ENCODE measurements at regions not wholly inside any gene's neighbourhood (a gene's known extent, or its start where the extent isn't known, plus 50 kb on each side); places are given as distances from the start of the nearest gene placed in this dataset.

DNA sequence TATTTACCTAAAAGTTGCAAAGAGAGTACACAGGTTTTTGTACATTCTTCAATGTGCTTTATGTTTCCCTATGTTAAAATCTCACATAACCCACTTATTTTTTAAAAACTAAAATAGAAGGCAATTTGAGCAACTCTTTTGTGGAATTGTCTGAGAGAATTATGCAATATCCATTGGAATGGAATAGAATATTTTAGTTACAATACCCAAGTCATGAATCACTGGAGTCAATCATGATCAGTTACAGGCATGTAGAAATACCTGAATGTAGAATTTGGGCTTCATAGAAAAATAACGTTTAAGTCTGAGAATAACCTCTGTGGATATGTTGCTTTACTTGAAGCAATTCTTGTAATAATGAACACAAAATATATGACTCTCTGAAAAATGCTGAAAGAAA, 143.3 kb downstream of the FGF10 start:
- FAIRE-seq (no peak), DNase-seq (ENCODE audit: low read depth, low spot score) (no peak)
- no peaks in the 10 kb centered on the region for H4K20me1 ChIP-seq (ENCODE audit: control insufficient read depth, extremely low read depth, insufficient read depth, low read length)
- no peaks in the 10 kb centered on the region for H3K9me3 ChIP-seq (ENCODE audit: control insufficient read depth, low read depth, low read length)
- no peak overlapping the region for H2AFZ ChIP-seq (ENCODE audit: control insufficient read depth, low read length)
- H3K9me1 ChIP-seq (ENCODE audit: control insufficient read depth, extremely low read depth, insufficient read depth, low read length) = no peaks in the 10 kb centered on the region
- H3K79me2 ChIP-seq (ENCODE audit: control insufficient read depth, insufficient read depth, low read length) = no peaks in the 10 kb centered on the region
- TF ChIP-seq, protein P1, sequence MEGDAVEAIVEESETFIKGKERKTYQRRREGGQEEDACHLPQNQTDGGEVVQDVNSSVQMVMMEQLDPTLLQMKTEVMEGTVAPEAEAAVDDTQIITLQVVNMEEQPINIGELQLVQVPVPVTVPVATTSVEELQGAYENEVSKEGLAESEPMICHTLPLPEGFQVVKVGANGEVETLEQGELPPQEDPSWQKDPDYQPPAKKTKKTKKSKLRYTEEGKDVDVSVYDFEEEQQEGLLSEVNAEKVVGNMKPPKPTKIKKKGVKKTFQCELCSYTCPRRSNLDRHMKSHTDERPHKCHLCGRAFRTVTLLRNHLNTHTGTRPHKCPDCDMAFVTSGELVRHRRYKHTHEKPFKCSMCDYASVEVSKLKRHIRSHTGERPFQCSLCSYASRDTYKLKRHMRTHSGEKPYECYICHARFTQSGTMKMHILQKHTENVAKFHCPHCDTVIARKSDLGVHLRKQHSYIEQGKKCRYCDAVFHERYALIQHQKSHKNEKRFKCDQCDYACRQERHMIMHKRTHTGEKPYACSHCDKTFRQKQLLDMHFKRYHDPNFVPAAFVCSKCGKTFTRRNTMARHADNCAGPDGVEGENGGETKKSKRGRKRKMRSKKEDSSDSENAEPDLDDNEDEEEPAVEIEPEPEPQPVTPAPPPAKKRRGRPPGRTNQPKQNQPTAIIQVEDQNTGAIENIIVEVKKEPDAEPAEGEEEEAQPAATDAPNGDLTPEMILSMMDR (optimal IDR thresholded peaks at IDR 0.05 in 1 of 3, IDR thresholded peaks at IDR 0.05 in 1 of 3, conservative IDR thresholded peaks at IDR 0.05 in 1 of 3; ENCODE audit: extremely low read depth in 1 of 3, insufficient read depth in 2 of 3, low read length in 3 of 3) = no peak
- TF ChIP-seq EZH2 (IDR thresholded peaks at IDR 0.05; ENCODE audit: low read length) = no peak
- H3K27me3 ChIP-seq (ENCODE audit: control insufficient read depth, extremely low read depth, insufficient read depth, low read length) = no peaks in the 10 kb centered on the region
- H3K4me2 ChIP-seq (ENCODE audit: control insufficient read depth, extremely low read depth, insufficient read depth, low read depth, low read length) = no peak overlapping the region
- H3K4me3 ChIP-seq (ENCODE audit: control insufficient read depth in 2 of 3, extremely low read depth in 1 of 3, insufficient read depth in 2 of 3, low read depth in 1 of 3, low read length in 3 of 3) = no peak overlapping the region
- no peak overlapping the region for H3K9ac ChIP-seq (ENCODE audit: control insufficient read depth, extremely low read depth, insufficient read depth, low read length)
- no peak overlapping the region for H3K27ac ChIP-seq (ENCODE audit: control insufficient read depth, insufficient read depth, low read length)
- no peaks in the 10 kb centered on the region for H3K36me3 ChIP-seq (ENCODE audit: control insufficient read depth in 2 of 2, extremely low read depth in 1 of 2, insufficient read depth in 2 of 2, low read length in 2 of 2)
- dilution Hi-C loops (cut with MboI; ENCODE audit: extremely low pct_ligation_motif_present, low sequenced_read_pairs) = no loop called here
- H3K4me1 ChIP-seq (ENCODE audit: control insufficient read depth, extremely low read depth, insufficient read depth, low read length) = no peaks in the 10 kb centered on the region

DNA sequence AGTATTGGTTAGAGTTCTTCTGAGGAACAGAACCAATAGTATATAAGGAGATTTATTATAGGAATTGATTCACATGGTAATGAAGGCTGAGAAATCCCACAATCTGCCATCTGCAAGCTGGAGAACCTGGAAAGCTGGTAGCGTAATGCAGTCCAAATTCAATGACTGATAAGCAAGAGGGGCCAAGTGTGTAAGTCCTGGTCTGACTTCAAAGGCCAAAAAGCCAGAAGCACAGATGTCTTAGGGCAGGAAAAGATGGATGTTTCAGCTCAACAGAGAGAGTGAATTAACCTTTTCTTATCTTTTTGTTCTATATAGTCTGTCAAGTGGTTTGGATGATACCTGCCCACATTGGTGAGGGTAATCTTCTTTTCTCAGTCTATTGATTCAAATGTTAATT, 146.4 kb downstream of the FGF10 start:
- Histone ChIP-seq H2AFZ (ENCODE audit: control insufficient read depth, low read length) (no peak overlapping the region), H3K36me3 (ENCODE audit: control insufficient read depth in 2 of 2, extremely low read depth in 1 of 2, insufficient read depth in 2 of 2, low read length in 2 of 2) (no peaks in the 10 kb centered on the region), H3K79me2 (ENCODE audit: control insufficient read depth, insufficient read depth, low read length) (no peaks in the 10 kb centered on the region), H3K4me3 (ENCODE audit: control insufficient read depth in 2 of 3, extremely low read depth in 1 of 3, insufficient read depth in 2 of 3, low read depth in 1 of 3, low read length in 3 of 3) (no peak overlapping the region), H3K9ac (ENCODE audit: control insufficient read depth, extremely low read depth, insufficient read depth, low read length) (no peak overlapping the region), H3K27me3 (ENCODE audit: control insufficient read depth, extremely low read depth, insufficient read depth, low read length) (no peaks in the 10 kb centered on the region), H3K9me3 (ENCODE audit: control insufficient read depth, low read depth, low read length) (no peaks in the 10 kb centered on the region), H3K4me2 (ENCODE audit: control insufficient read depth, extremely low read depth, insufficient read depth, low read depth, low read length) (no peak overlapping the region), H3K4me1 (ENCODE audit: control insufficient read depth, extremely low read depth, insufficient read depth, low read length) (no peaks in the 10 kb centered on the region), H3K9me1 (ENCODE audit: control insufficient read depth, extremely low read depth, insufficient read depth, low read length) (no peaks in the 10 kb centered on the region), H4K20me1 (ENCODE audit: control insufficient read depth, extremely low read depth, insufficient read depth, low read length) (no peaks in the 10 kb centered on the region), H3K27ac (ENCODE audit: control insufficient read depth, insufficient read depth, low read length) (no peak overlapping the region)
- TF ChIP-seq EZH2 (IDR thresholded peaks at IDR 0.05; ENCODE audit: low read length) = no peak
- TF ChIP-seq, protein P1 (optimal IDR thresholded peaks at IDR 0.05 in 1 of 3, IDR thresholded peaks at IDR 0.05 in 1 of 3, conservative IDR thresholded peaks at IDR 0.05 in 1 of 3; ENCODE audit: extremely low read depth in 1 of 3, insufficient read depth in 2 of 3, low read length in 3 of 3) = no peak
- DNase-seq (ENCODE audit: low read depth, low spot score) (no peak), FAIRE-seq (no peak)
- dilution Hi-C loops (cut with MboI; ENCODE audit: extremely low pct_ligation_motif_present, low sequenced_read_pairs) = no loop called here
